H9 (cell line): ENCODE measurements at regions not wholly inside any gene's neighbourhood (a gene's known extent, or its start where the extent isn't known, plus 50 kb on each side); places are given as distances from the start of the nearest gene placed in this dataset.

Source experiments
- DNase-seq: peaks from one replicate; pipeline ENCODE4 v3.0.0-alpha.2; 2017
- H2AFZ ChIP-seq: one replicate; pipeline ENCODE4 v1.6.1; 2013; ENCODE audit warnings: mild to moderate bottlenecking, low read length, control low read depth, moderate library complexity
- H2AK5ac ChIP-seq: 2 replicates; pipeline ENCODE4 v1.6.1; 2013; ENCODE audit warnings: low read length, control low read depth, mixed read lengths; ENCODE audit not compliant: insufficient read length
- H2BK120ac ChIP-seq: one replicate; pipeline ENCODE4 v1.6.1; 2013; ENCODE audit warnings: low read depth, mild to moderate bottlenecking, low read length, control low read depth, inconsistent platforms; ENCODE audit not compliant: poor library complexity, severe bottlenecking
- H2BK12ac ChIP-seq: 2 replicates; pipeline ENCODE4 v1.6.1; 2013; ENCODE audit warnings: low read length, control low read depth, mixed read lengths, low read depth; ENCODE audit not compliant: insufficient read length
- H2BK15ac ChIP-seq: 2 replicates; pipeline ENCODE4 v1.6.1; 2013; ENCODE audit warnings: low read depth, low read length, control low read depth
- H2BK20ac ChIP-seq: one replicate; pipeline ENCODE4 v1.6.1; 2013; ENCODE audit warnings: low read depth, mild to moderate bottlenecking, low read length, control low read depth, inconsistent platforms; ENCODE audit not compliant: poor library complexity, severe bottlenecking
- H2BK5ac ChIP-seq: 2 replicates; pipeline ENCODE4 v1.6.1; 2013; ENCODE audit warnings: low read length, control low read depth, mixed read lengths; ENCODE audit not compliant: insufficient read length
- H3K14ac ChIP-seq: 2 replicates; pipeline ENCODE4 v1.6.1; 2013; ENCODE audit warnings: low read length, control low read depth; ENCODE audit not compliant: insufficient read depth
- H3K18ac ChIP-seq: 2 replicates; pipeline ENCODE4 v1.6.1; 2013; ENCODE audit warnings: low read depth, mild to moderate bottlenecking, mixed read lengths, low read length, control low read depth; ENCODE audit not compliant: insufficient read length
- H3K23ac ChIP-seq: 2 replicates; pipeline ENCODE4 v1.6.1; 2013; ENCODE audit warnings: low read length, control low read depth, mixed read lengths, low read depth; ENCODE audit not compliant: insufficient read length
- H3K23me2 ChIP-seq: 2 replicates; pipeline ENCODE4 v1.6.1; 2013; ENCODE audit warnings: low read depth, mild to moderate bottlenecking, mixed read lengths, low read length, control low read depth; ENCODE audit not compliant: insufficient read length, poor library complexity, severe bottlenecking
- H3K27ac ChIP-seq: 2 replicates; pipeline ENCODE4 v1.5.1; 2013; ENCODE audit warnings: low read length, control low read depth, mixed read lengths, low read depth; ENCODE audit not compliant: insufficient read length
- H3K27me3 ChIP-seq: 2 replicates; pipeline ENCODE4 v1.6.1; 2013; ENCODE audit warnings: low read length, control low read depth, inconsistent platforms; ENCODE audit not compliant: insufficient read depth
- H3K4ac ChIP-seq: 2 replicates; pipeline ENCODE4 v1.6.1; 2013; ENCODE audit warnings: low read depth, mild to moderate bottlenecking, control low read depth, inconsistent platforms, low read length, moderate library complexity
- H3K4me1 ChIP-seq: 2 replicates; pipeline ENCODE4 v1.6.1; 2013; ENCODE audit warnings: low read length, control low read depth, inconsistent platforms; ENCODE audit not compliant: insufficient read depth
- H3K4me2 ChIP-seq: 2 replicates; pipeline ENCODE4 v1.6.1; 2013; ENCODE audit warnings: low read length, control low read depth, mixed read lengths; ENCODE audit not compliant: insufficient read length, insufficient read depth
- H3K56ac ChIP-seq: 2 replicates; pipeline ENCODE4 v1.6.1; 2013; ENCODE audit warnings: low read depth, mild to moderate bottlenecking, mixed read lengths, low read length, control low read depth; ENCODE audit not compliant: insufficient read length
- H3K79me1 ChIP-seq: 2 replicates; pipeline ENCODE4 v1.6.1; 2013; ENCODE audit warnings: low read depth, mild to moderate bottlenecking, moderate library complexity, low read length, control low read depth, inconsistent platforms; ENCODE audit not compliant: insufficient read depth, poor library complexity, severe bottlenecking
- H3K79me2 ChIP-seq: 2 replicates; pipeline ENCODE4 v1.6.1; 2013; ENCODE audit warnings: low read length, control low read depth, inconsistent platforms; ENCODE audit not compliant: insufficient read depth
- H3K9ac ChIP-seq: 2 replicates; pipeline ENCODE4 v1.6.1; 2013; ENCODE audit warnings: low read length, control low read depth, mixed read lengths; ENCODE audit not compliant: insufficient read length; ENCODE audit errors: extremely low read depth
- H3K9me3 ChIP-seq: one replicate; pipeline ENCODE4 v1.6.1; 2013; ENCODE audit warnings: low read depth, low read length, inconsistent platforms; ENCODE audit not compliant: control insufficient read depth
- H3T11ph ChIP-seq: one replicate; pipeline ENCODE4 v1.6.1; 2013; ENCODE audit warnings: mild to moderate bottlenecking, low read length, control low read depth, inconsistent platforms
- H4K20me1 ChIP-seq: one replicate; pipeline ENCODE4 v1.6.1; 2013; ENCODE audit not compliant: control insufficient read depth, insufficient read length, insufficient read depth
- H4K5ac ChIP-seq: 2 replicates; pipeline ENCODE4 v1.6.1; 2013; ENCODE audit warnings: low read depth, mild to moderate bottlenecking, mixed read lengths, low read length, control low read depth; ENCODE audit not compliant: insufficient read length
- H4K8ac ChIP-seq: replicated peaks from 2 replicates; pipeline ENCODE4 v1.6.1; 2013; ENCODE audit warnings: low read length, control low read depth, mixed read lengths, low read depth; ENCODE audit not compliant: insufficient read length
- H4K91ac ChIP-seq: 2 replicates; pipeline ENCODE4 v1.6.1; 2013; ENCODE audit warnings: low read depth, mild to moderate bottlenecking, moderate library complexity, mixed read lengths, low read length, control low read depth; ENCODE audit not compliant: insufficient read length
- H3K27ac Mint-ChIP-seq, 3 experiments: 2 replicates in 2 of 3; 3 replicates in 1 of 3; pipeline ENCODE4 v1.8.0; 2020 to 2021; ENCODE audit warnings: mixed read lengths in 3 of 3, mild to moderate bottlenecking in 1 of 3, moderate library complexity in 1 of 3
- H3K27me3 Mint-ChIP-seq: 2 replicates; pipeline ENCODE4 v1.8.0; 2021; ENCODE audit warnings: low read depth, mild to moderate bottlenecking, moderate library complexity, mixed read lengths
- H3K36me3 Mint-ChIP-seq, 3 experiments: 2 replicates in 2 of 3; 3 replicates in 1 of 3; pipeline ENCODE4 v1.8.0; 2020 to 2021; ENCODE audit warnings: low read depth in 3 of 3, mixed read lengths in 3 of 3; ENCODE audit not compliant: insufficient read depth in 1 of 3
- H3K4me1 Mint-ChIP-seq, 2 experiments: 2 replicates each; pipeline ENCODE4 v1.8.0; 2020; ENCODE audit warnings: mixed read lengths in 2 of 2
- H3K4me3 Mint-ChIP-seq, 2 experiments: 2 replicates in 1 of 2; 3 replicates in 1 of 2; pipeline ENCODE4 v1.8.0; 2020 to 2021; ENCODE audit warnings: mild to moderate bottlenecking in 2 of 2, mixed read lengths in 2 of 2, moderate library complexity in 1 of 2
- H3K9me3 Mint-ChIP-seq, 2 experiments: 2 replicates in 1 of 2; 3 replicates in 1 of 2; pipeline ENCODE4 v1.8.0; 2020; ENCODE audit warnings: mild to moderate bottlenecking in 2 of 2, mixed read lengths in 2 of 2, moderate library complexity in 1 of 2
- WGBS: extraction: QIAGEN DNeasy Blood & Tissue Kit; methylation state at CpG from one replicate; pipeline ENCODE4 v1.1.7; 2013; ENCODE audit warnings: missing lambda C conversion rate, low lambda C conversion rate, mixed read lengths; ENCODE audit not compliant: insufficient read length; ENCODE audit errors: extremely low coverage; 5-methylcytosine and 5-hydroxymethylcytosine counted together
- TF ChIP-seq, protein P1 (sequence below): fragments of 200-600 bp; sonication (generic); conservative IDR thresholded peaks from 3 replicates; pipeline ENCODE4 v1.8.0; 2021; ENCODE audit warnings: antibody characterized with exemption, mild to moderate bottlenecking

- Histone ChIP-seq H3K79me1 (no peaks in the 10 kb centered on the region), H4K8ac (no peak overlapping the region), H3K4me2 (no peak overlapping the region), H2BK15ac (no peak overlapping the region), H3K56ac (no peak overlapping the region), H3K4me1 (no peaks in the 10 kb centered on the region), H3K79me2 (no peaks in the 10 kb centered on the region), H2AK5ac (no peak overlapping the region), H2BK20ac (no peak overlapping the region), H2AFZ (no peak overlapping the region), H2BK12ac (no peak overlapping the region), H3K27ac (no peak overlapping the region), H3K9me3 (peaks cover 4% of the 10 kb centered on the region), H4K91ac (no peak overlapping the region), H3K23ac (no peak overlapping the region), H3K14ac (no peak overlapping the region), H2BK5ac (no peak overlapping the region), H4K5ac (no peak overlapping the region), H3K9ac (no peak overlapping the region), H3T11ph (no peak overlapping the region), H3K23me2 (no peaks in the 10 kb centered on the region), H2BK120ac (no peak overlapping the region), H3K27me3 (no peaks in the 10 kb centered on the region), H4K20me1 (no peaks in the 10 kb centered on the region), H3K4ac (no peak overlapping the region), H3K18ac (no peak overlapping the region)
- WGBS = no CpG with 5 or more reads among the region's 2 CpGs
- no peak for DNase-seq
- TF ChIP-seq, protein P1, sequence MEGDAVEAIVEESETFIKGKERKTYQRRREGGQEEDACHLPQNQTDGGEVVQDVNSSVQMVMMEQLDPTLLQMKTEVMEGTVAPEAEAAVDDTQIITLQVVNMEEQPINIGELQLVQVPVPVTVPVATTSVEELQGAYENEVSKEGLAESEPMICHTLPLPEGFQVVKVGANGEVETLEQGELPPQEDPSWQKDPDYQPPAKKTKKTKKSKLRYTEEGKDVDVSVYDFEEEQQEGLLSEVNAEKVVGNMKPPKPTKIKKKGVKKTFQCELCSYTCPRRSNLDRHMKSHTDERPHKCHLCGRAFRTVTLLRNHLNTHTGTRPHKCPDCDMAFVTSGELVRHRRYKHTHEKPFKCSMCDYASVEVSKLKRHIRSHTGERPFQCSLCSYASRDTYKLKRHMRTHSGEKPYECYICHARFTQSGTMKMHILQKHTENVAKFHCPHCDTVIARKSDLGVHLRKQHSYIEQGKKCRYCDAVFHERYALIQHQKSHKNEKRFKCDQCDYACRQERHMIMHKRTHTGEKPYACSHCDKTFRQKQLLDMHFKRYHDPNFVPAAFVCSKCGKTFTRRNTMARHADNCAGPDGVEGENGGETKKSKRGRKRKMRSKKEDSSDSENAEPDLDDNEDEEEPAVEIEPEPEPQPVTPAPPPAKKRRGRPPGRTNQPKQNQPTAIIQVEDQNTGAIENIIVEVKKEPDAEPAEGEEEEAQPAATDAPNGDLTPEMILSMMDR = no peak
- H3K27me3 Mint-ChIP-seq = no peaks in the 10 kb centered on the region
- H3K4me3 Mint-ChIP-seq = no peak overlapping the region
- H3K27ac Mint-ChIP-seq = no peak overlapping the region
- H3K4me1 Mint-ChIP-seq = no peaks in the 10 kb centered on the region; a peak in 1 of 4 replicates
- H3K36me3 Mint-ChIP-seq = peaks cover 0 to 6% (median 4%) of the 10 kb centered on the region in 3 experiments; a peak in 5 of 7 replicates
- peaks cover 6 to 10% of the 10 kb centered on the region in 2 experiments for H3K9me3 Mint-ChIP-seq
These were observed 320.6 kb upstream of the MEF2C start for GRCh38 chr5:89203611-89204010.
